ENCODE measurements at regions not wholly inside any gene's neighbourhood (a gene's known extent, or its start where the extent isn't known, plus 50 kb on each side); places are given as distances from the start of the nearest gene placed in this dataset.

DNA sequence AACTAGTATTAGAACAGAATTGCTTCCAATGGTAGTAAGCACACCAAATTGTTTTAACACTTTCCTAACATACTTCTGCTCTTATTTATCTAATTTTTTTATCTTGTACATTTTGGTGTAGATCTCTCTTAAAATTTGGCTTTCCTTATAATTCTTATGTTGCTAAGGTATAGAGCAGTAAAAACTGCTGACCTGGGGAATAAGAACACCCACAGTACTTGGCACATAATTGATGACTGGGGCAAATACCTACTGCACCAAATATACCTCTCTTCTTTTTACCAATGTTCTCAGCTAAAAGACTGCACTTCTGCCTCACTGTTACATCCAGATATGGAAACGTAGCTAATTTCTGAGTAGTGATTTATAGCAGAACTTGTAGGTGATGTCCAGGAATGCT, 642.2 kb downstream of the LIG4 start:
- no peak for DNase-seq (ENCODE audit: low spot score)

DNA sequence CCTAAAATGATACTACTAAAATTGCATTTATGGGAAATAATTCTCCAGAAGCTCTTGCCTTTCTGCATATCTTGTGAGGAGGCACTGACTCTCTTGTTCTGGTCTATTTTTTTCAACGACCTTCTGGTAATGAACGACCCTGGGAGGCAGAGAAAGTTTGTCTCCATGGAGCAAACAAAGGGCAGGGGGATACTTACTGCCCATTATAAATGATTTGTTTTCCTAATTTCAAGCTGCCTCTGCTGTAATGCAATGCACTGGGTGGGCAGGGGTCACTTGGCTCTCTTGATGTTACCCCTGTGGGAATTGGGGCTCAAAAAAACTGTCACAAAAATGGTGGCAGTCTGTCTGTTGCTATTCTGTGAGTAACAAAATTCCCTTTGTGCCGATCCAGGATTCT, 643.2 kb downstream of the LIG4 start:
- no peak for DNase-seq (ENCODE audit: low spot score)

DNA sequence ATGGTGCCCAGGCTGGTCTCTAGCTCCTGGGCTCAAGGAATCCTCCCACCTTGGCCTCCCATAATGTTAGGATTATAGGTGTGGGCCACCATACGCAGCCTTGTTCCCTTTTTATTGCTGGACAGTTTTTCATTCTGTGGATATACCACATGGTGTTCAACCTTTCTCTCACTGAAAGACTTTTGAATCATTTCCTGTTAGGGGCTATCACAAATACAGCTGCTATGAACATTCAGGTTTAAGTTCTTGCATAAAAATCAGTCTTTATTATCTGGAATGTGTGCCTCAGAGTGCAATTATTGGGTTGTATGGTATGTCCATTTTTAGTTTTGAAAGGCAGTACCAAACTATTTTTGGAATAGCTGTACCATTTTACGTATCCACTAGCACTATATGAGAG, 647.2 kb downstream of the LIG4 start:
- no peak for DNase-seq (ENCODE audit: low spot score)

- DNase-seq (ENCODE audit: low spot score), result peak; percentile 25
These were observed 652.0 kb downstream of the LIG4 start for GRCh38 chr13:107563099-107563925.

DNA sequence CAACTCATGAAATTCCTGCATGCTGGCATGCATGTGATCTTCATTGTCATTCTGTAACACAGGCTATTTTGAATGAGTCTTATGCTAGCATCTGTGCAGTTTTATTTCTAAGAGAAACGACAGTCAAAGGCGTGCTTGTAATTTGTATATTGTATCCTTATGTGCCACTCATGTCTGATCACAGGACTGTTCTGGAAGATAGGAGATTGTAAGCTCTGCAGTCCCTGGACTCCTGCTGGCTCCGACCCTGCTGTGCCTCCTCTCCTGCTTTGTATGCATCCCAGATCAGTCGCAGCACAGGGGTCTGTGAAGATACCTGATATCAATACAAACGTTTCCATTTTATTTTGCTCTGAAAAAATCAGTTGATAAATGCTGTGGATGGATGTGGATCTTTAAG, 653.1 kb downstream of the LIG4 start:
- no peak for DNase-seq (ENCODE audit: low spot score)

GRCh38 chr13:107554460-107554859, 660.9 kb downstream of the LIG4 start:
- no peak for DNase-seq (ENCODE audit: low spot score)

DNA sequence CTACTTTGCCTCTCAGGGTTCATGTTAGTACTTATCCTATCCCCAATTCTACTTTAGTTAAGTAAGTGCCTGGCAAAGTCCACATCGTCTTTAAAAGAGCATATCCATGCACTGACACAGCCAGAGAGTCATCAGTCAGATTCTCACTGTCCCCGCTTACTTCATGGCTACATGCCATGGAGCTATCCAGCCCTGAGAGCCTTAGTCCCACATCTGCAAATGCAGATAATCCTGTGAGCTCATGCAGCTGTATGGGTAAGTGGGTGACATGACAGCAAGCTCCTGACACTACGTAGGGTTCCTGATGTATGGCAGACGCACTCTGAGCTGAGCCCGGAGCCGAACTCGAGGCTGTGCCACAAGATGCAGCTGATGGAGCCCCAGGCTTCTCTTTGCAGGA, 661.5 kb downstream of the LIG4 start:
- no peak for DNase-seq (ENCODE audit: low spot score)

GRCh38 chr13:107551521-107551920, 663.8 kb downstream of the LIG4 start:
- DNase-seq (ENCODE audit: low spot score), result no peak

DNA sequence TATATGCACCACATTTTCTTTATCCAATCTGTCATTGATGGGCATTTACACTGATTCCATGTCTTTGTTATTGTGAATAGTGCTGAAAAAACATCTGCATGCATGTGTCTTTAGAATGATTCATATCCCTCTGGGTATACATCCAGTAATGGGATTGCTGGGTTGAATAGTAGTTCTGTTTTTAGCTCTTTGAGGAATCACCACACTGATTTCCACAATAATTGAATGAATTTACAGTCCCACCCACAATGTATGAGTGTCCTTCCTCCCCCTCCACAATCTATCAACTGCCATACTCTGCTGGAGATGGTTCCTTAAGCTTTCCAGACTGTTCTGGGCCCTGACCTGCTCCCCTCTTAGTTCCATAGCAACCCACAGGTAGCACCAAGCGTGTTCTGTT, 667.0 kb downstream of the LIG4 start:
- no peak for DNase-seq (ENCODE audit: low spot score)

GRCh38 chr13:107545946-107546502, 669.3 kb downstream of the LIG4 start:
- no peak for DNase-seq (ENCODE audit: low spot score)

DNA sequence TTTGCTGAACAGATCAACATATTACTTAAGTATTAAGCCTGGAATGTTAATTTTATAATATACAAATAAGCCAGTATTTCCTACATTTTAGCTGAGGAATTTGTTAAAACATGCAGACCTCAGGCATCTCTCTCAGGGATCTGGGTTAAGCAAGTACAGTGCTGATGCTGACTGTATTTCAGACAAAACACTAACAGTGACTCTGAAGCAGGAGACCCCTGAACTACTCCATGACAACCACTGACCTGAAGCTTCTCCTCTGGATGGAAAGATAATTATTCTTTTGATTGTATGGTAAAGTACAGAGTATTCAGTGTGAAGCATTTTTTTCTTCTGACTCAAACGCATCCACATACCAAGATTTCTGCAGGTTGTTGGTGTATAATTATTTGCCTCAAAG, 680.8 kb downstream of the LIG4 start:
- no peak for DNase-seq (ENCODE audit: low spot score)

GRCh38 chr13:107531816-107532215, 683.5 kb downstream of the LIG4 start:
- DNase-seq (ENCODE audit: low spot score), result no peak

- DNase-seq (ENCODE audit: low spot score), result no peak
These were observed 684.2 kb downstream of the LIG4 start for GRCh38 chr13:107531180-107531579.

GRCh38 chr13:107529035-107529434, 686.3 kb downstream of the LIG4 start:
- DNase-seq (ENCODE audit: low spot score), result no peak

DNA sequence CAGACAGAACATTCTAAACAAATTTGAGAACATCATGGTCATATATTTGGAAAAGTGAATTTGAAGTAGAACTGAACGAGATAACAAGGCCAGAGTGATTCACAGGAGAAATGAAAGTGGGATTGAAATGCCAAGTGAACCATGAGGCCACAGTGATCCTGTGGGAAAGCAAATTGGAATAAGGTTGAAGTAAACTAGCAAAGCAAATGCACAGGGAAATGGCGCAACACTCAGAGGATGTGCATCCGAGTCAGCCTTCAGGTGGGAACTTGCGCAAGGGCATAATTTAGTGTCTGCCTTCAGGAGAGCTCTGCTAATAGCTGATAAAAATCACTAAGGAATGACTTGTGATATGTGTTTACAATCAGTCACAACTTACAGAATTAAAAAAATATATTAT, 696.6 kb downstream of the LIG4 start:
- no peak for DNase-seq (ENCODE audit: low spot score)

DNA sequence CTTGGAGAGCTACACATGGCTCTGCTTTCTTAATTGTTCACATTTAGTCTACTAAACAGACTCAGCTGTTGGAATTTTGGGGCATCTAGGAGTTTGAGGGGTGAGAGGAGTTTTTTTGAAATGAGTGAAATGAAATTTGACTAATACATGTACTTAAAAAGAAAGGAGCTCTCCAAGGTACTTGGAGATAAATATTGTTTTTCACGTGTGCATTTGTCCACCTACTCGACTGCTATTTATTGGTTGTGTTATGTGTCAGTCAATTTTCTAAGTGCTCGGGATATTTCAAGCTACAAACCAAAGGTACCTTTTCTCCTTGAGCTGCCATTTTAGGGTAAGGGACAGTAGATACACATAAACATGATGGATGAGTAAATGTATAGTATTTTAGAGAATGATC, 697.0 kb downstream of the LIG4 start:
- DNase-seq (ENCODE audit: low spot score), result no peak

DNA sequence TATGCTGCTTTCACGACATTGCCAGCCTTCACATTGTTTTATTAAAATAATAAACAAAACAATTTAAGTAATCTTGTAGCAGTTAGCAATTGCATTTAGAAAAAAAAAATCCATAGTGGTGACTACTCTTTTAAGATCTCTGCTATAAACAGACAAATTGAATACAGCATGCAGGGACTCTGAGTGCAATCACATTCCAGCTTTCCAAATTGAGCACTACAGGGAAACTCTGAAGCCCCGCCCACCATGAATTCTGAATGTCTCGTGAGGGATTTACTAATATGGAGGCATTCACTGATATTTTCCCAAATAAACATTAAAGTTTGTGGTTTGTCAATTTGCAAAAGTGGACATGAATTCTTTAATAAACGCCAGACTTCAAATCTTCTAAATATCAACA, 698.8 kb downstream of the LIG4 start:
- no peak for DNase-seq (ENCODE audit: low spot score)

GRCh38 chr13:107512551-107512950, 702.8 kb downstream of the LIG4 start:
- DNase-seq (ENCODE audit: low spot score), result no peak

DNA sequence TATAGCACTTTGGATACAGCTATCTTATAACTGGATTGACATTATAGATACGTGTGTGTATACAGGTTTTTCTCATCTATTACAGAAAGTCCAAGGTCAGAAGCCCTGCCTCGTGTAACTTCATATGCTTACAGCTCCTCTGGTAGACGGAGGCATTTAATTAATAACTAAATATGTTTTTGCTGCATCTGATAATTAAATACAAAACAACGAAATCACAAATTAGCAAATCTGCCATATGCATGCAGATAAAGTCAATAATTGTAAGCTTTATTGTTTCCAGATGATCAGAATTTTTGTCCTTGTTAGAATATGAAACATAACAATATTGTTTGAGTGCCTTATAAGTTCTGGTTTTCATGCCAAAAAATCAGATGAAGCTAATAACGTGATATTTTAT, 717.7 kb downstream of the LIG4 start:
- no peak for DNase-seq (ENCODE audit: low spot score)

- no peak for DNase-seq (ENCODE audit: low spot score)
These were observed 722.1 kb downstream of the LIG4 start for GRCh38 chr13:107493266-107493665.

GRCh38 chr13:107482688-107483087, 732.6 kb downstream of the LIG4 start:
- no peak for DNase-seq (ENCODE audit: low spot score)

GRCh38 chr13:107480130-107480529, 735.2 kb downstream of the LIG4 start:
- DNase-seq (ENCODE audit: low spot score), result no peak

DNA sequence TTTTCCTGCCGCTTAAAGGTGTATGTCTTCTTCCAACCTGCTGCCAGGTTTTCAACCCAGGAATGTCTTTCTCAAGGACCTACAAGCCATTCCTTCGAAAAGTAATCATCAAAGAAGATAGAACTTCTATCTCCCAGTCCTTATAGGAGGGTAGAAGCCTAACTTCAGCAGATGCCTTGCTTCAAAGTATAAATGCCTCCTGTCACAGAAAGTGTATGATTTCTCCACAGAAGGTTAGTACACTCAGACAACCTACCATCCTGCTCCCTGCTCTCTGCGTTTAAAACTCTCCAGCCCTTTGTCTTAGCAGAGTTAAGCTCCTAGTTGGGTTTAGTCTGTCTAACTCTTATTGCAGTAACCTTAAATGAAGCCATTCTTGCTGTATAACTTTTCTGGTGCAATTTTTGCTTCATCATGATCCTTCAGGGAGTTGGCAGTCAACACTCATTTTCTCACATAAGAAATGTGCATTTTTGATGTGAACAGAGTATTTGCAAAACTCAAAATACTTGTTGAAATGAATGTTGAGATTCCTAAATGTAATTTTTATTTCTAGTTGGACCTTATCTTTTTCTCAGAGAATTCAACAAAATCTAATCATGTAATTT, 737.5 kb downstream of the LIG4 start:
- no peak for DNase-seq (ENCODE audit: low spot score)

All from globus pallidus (tissue), 1 donor.